Caco-2 (cell line): ENCODE measurements at regions not wholly inside any gene's neighbourhood (a gene's known extent, or its start where the extent isn't known, plus 50 kb on each side); places are given as distances from the start of the nearest gene placed in this dataset.

ENCODE experiments used
- BruUV-seq: library from RNA; stranded (reverse); fragments of 400-500 nt; replicated peaks from 2 replicates; lab custom pipeline; 2021; lab: Mats Ljungman, UMichigan
- CTCF ChIA-PET: fragments of 300-600 bp; sonication (Branson Sonifier 250); formaldehyde crosslinking; loops from one replicate; lab custom pipeline; 2022; ENCODE audit warnings: antibody characterized with exemption; lab: Charles Lee
- POLR2A ChIA-PET: fragments of 300-600 bp; sonication (Branson Sonifier 250); formaldehyde crosslinking; loops from one replicate; lab custom pipeline; 2022; ENCODE audit warnings: antibody characterized with exemption; lab: Charles Lee
- DNase-seq, 2 experiments: peaks; one replicate each; pipeline versions ENCODE4 v3.0.0 to v3.0.0-alpha.2; 2020 to 2022
- H3K27me3 ChIP-seq: replicated peaks from 2 replicates; pipeline ENCODE4 v1.6.0; 2011; ENCODE audit warnings: low read length; ENCODE audit not compliant: control insufficient read depth, insufficient read depth
- H3K36me3 ChIP-seq: 2 replicates; pipeline ENCODE4 v1.5.1; 2011; ENCODE audit warnings: low read length; ENCODE audit not compliant: control insufficient read depth, insufficient read depth
- H3K4me1 ChIP-seq: fragments of 250-450 bp; sonication (Bioruptor Pico); 2 replicates; pipeline ENCODE4 v1.5.1; 2020; ENCODE audit warnings: mild to moderate bottlenecking
- H3K4me3 ChIP-seq: 2 replicates; pipeline ENCODE4 v1.5.1; 2011; ENCODE audit warnings: low read depth, mild to moderate bottlenecking, control low read depth, low read length
- H3K9me3 ChIP-seq: fragments of 250-450 bp; sonication (Bioruptor Pico); 2 replicates; pipeline ENCODE4 v1.5.1; 2020; ENCODE audit warnings: mild to moderate bottlenecking, moderate library complexity
- H3K27ac Mint-ChIP-seq: one replicate; pipeline ENCODE4 v1.8.0; 2022; ENCODE audit warnings: mixed read lengths; ENCODE audit not compliant: unreplicated experiment
- H3K27me3 Mint-ChIP-seq: one replicate; pipeline ENCODE4 v1.8.0; 2022; ENCODE audit warnings: mixed read lengths; ENCODE audit not compliant: insufficient read depth, unreplicated experiment
- H3K36me3 Mint-ChIP-seq: one replicate; pipeline ENCODE4 v1.8.0; 2022; ENCODE audit warnings: mild to moderate bottlenecking, mixed read lengths; ENCODE audit not compliant: insufficient read depth, unreplicated experiment
- H3K4me1 Mint-ChIP-seq: one replicate; pipeline ENCODE4 v1.8.0; 2022; ENCODE audit warnings: low read depth, mixed read lengths; ENCODE audit not compliant: unreplicated experiment
- H3K4me3 Mint-ChIP-seq: one replicate; pipeline ENCODE4 v1.8.0; 2022; ENCODE audit warnings: mild to moderate bottlenecking, moderate library complexity, mixed read lengths; ENCODE audit not compliant: unreplicated experiment
- H3K9me3 Mint-ChIP-seq: one replicate; pipeline ENCODE4 v1.8.0; 2022; ENCODE audit warnings: mixed read lengths; ENCODE audit not compliant: unreplicated experiment
- intact Hi-C: fragments of 100-400 bp; cut with micrococcal nuclease; formaldehyde crosslinking; loops from one replicate; pipeline ENCODE4 v1.10.0; 2022; ENCODE audit not compliant: unreplicated experiment
- TF ChIP-seq, protein P1 (sequence below), 2 experiments: fragments of 200-600 bp in 1 of 2; IDR thresholded peaks; 1 replicate in 1 of 2; 2 replicates in 1 of 2; pipeline versions ENCODE4 v1.5.1 to v1.8.0; 2011 to 2022; ENCODE audit warnings: antibody characterized with exemption in 1 of 2, control low read depth in 1 of 2, inconsistent platforms in 1 of 2, low read depth in 1 of 2, low read length in 1 of 2, mild to moderate bottlenecking in 1 of 2, moderate library complexity in 1 of 2; ENCODE audit not compliant: insufficient read depth in 1 of 2, severe bottlenecking in 1 of 2, unreplicated experiment in 1 of 2

DNA sequence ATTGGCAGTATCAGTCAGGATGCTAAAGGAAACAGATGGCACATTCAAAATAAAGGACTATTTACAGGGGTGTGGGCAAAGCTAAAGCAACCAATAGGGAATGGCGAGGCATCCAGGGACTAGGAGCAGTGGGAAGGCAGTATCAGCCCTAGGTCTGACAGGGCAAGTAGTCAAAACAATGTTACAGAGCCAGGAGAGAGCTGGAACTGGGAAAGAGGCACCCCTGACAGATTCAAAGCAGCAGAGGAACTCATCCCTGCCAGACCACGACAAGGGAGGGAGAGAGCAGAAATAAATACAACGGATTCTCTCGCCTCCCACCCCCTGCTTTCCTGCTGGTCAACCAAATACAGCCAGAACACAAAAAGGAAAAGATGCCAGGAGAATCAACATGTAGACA is 371.5 kb downstream of the NR2F1-AS1 start:
- H3K9me3 Mint-ChIP-seq, result no peaks in the 10 kb centered on the region
- no peak overlapping the region for H3K4me3 Mint-ChIP-seq
- no peaks in the 10 kb centered on the region for H3K36me3 Mint-ChIP-seq
- TF ChIP-seq, protein P1, sequence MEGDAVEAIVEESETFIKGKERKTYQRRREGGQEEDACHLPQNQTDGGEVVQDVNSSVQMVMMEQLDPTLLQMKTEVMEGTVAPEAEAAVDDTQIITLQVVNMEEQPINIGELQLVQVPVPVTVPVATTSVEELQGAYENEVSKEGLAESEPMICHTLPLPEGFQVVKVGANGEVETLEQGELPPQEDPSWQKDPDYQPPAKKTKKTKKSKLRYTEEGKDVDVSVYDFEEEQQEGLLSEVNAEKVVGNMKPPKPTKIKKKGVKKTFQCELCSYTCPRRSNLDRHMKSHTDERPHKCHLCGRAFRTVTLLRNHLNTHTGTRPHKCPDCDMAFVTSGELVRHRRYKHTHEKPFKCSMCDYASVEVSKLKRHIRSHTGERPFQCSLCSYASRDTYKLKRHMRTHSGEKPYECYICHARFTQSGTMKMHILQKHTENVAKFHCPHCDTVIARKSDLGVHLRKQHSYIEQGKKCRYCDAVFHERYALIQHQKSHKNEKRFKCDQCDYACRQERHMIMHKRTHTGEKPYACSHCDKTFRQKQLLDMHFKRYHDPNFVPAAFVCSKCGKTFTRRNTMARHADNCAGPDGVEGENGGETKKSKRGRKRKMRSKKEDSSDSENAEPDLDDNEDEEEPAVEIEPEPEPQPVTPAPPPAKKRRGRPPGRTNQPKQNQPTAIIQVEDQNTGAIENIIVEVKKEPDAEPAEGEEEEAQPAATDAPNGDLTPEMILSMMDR (IDR thresholded peaks at IDR 0.05; ENCODE audit: insufficient read depth in 1 of 2, low read depth in 1 of 2, low read length in 1 of 2, severe bottlenecking in 1 of 2, unreplicated experiment in 1 of 2), result no peak
- Histone ChIP-seq H3K27me3 (no peaks in the 10 kb centered on the region), H3K36me3 (no peaks in the 10 kb centered on the region), H3K9me3 (no peaks in the 10 kb centered on the region), H3K4me3 (no peak overlapping the region), H3K4me1 (no peaks in the 10 kb centered on the region)
- POLR2A ChIA-PET, result no interaction called here
- DNase-seq, result no peak
- H3K27ac Mint-ChIP-seq, result no peak overlapping the region
- H3K27me3 Mint-ChIP-seq, result no peaks in the 10 kb centered on the region
- intact Hi-C loops, result no loop called here
- CTCF ChIA-PET, result no interaction called here
- BruUV-seq, result no TSS peak
- H3K4me1 Mint-ChIP-seq, result no peaks in the 10 kb centered on the region

DNA sequence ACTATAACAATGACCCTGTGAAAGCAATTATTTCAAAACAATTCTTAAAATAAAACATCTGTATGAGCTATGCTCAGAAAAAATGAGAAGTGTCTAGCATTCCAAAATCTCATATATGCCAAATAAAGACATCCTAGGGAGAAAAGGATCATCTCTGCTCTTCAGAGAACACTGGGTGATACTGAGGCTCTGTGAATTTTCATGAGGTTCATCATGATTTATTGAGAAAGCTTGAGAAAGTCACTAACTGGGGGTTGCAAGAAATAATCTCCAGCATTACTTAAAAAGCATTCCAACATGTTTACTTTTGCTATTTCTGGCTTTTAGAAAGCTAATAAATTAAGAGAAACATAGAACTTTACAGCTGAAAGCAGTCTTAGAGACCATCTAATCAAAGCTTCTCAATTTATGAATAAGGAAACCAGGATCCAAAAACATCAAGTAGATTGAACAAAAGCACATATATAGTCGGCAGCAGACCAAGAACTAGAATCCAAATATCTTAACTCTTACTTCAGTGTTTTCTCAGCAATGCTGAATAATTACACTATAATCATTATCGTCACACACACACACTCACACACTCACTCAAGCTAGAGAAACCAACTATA is 372.8 kb downstream of the NR2F1-AS1 start:
- no peaks in the 10 kb centered on the region for H3K36me3 Mint-ChIP-seq
- TF ChIP-seq, protein P1 (IDR thresholded peaks at IDR 0.05; ENCODE audit: insufficient read depth in 1 of 2, low read depth in 1 of 2, low read length in 1 of 2, severe bottlenecking in 1 of 2, unreplicated experiment in 1 of 2), result no peak
- H3K27ac Mint-ChIP-seq, result no peak overlapping the region
- Histone ChIP-seq H3K9me3 (no peaks in the 10 kb centered on the region), H3K4me3 (no peak overlapping the region), H3K4me1 (no peaks in the 10 kb centered on the region), H3K36me3 (no peaks in the 10 kb centered on the region), H3K27me3 (no peaks in the 10 kb centered on the region)
- intact Hi-C loops, result no loop called here
- ChIA-PET CTCF (no interaction called here), POLR2A (no interaction called here)
- no TSS peak for BruUV-seq
- H3K4me1 Mint-ChIP-seq, result no peaks in the 10 kb centered on the region
- H3K27me3 Mint-ChIP-seq, result no peaks in the 10 kb centered on the region
- H3K4me3 Mint-ChIP-seq, result no peak overlapping the region
- DNase-seq, result no peak
- no peaks in the 10 kb centered on the region for H3K9me3 Mint-ChIP-seq

DNA sequence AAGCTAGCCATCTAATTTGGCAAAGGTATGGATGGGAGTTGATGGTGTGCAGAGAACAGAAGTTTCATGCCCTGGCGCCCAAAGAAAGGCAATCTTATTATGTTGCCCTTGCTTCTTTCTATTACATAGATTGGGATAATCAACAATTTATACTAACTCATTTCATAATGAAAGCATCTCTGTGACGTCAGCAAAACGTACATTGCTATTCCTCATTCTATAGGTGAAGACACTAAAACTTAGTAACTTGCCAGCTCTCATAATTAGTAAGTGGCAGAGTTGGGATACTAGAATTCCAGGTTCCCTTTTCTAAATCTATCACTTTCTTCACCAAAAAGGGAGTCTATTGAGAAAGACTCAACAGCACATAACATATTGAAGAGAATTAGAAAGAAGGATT is 374.8 kb downstream of the NR2F1-AS1 start:
- CTCF ChIA-PET, result no interaction called here
- no peaks in the 10 kb centered on the region for H3K9me3 Mint-ChIP-seq
- Histone ChIP-seq H3K9me3 (no peaks in the 10 kb centered on the region), H3K4me1 (no peaks in the 10 kb centered on the region), H3K27me3 (no peaks in the 10 kb centered on the region), H3K4me3 (no peak overlapping the region), H3K36me3 (no peaks in the 10 kb centered on the region)
- POLR2A ChIA-PET, result no interaction called here
- intact Hi-C loops, result no loop called here
- BruUV-seq, result no TSS peak
- H3K4me3 Mint-ChIP-seq, result no peak overlapping the region
- H3K27ac Mint-ChIP-seq, result no peak overlapping the region
- TF ChIP-seq, protein P1 (IDR thresholded peaks at IDR 0.05; ENCODE audit: insufficient read depth in 1 of 2, low read depth in 1 of 2, low read length in 1 of 2, severe bottlenecking in 1 of 2, unreplicated experiment in 1 of 2), result no peak
- H3K36me3 Mint-ChIP-seq, result no peaks in the 10 kb centered on the region
- DNase-seq, result no peak
- H3K4me1 Mint-ChIP-seq, result no peaks in the 10 kb centered on the region
- no peaks in the 10 kb centered on the region for H3K27me3 Mint-ChIP-seq
